ENCODE measurements at regions not wholly inside any gene's neighbourhood (a gene's known extent, or its start where the extent isn't known, plus 50 kb on each side); places are given as distances from the start of the nearest gene placed in this dataset.

DNA sequence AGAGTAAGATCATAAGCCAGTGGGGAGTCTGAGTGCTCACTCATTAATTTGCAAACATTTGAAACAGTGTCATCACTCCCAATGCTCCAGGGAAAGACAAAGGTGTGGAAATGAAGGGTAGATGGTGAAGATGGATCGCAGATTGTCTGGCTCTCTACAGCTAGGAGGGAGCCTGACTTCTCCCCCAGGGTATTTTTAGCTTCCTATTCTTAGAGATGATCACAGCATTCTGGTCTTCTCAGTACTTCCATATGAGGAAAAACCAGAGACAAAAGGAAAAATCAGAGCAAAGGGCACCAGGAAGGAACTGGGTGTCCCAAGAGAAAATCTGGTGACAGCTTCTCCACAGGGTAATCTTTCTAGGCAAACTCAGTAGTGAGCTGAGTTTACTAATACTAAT is 401.9 kb upstream of the GRIA1 start:
- Histone ChIP-seq H3K23me2 (ENCODE audit: low read depth, low read length) (no peaks in the 10 kb centered on the region), H2BK12ac (ENCODE audit: low read depth, low read length) (no peak overlapping the region), H2BK5ac (ENCODE audit: low read depth, low read length) (no peak overlapping the region), H4K91ac (replicated peaks; ENCODE audit: insufficient read length, low read length) (no peak overlapping the region), H3K4me3 (ENCODE audit: extremely low read depth in 1 of 4, insufficient read depth in 2 of 4, low read depth in 3 of 4, low read length in 4 of 4) (no peak overlapping the region), H4K8ac (ENCODE audit: extremely low read depth, insufficient read depth, low read length) (no peak overlapping the region), H3K23ac (ENCODE audit: insufficient read length) (no peak overlapping the region), H3K27me3 (replicated peaks in 1 of 4; ENCODE audit: control insufficient read depth in 3 of 4, extremely low read depth in 1 of 4, insufficient read depth in 3 of 4, low read length in 3 of 4) (no peaks in the 10 kb centered on the region), H4K5ac (ENCODE audit: insufficient read length, low read depth, low read length) (no peak overlapping the region), H2AFZ (ENCODE audit: low read length) (no peak overlapping the region), H2BK15ac (ENCODE audit: low read length) (no peak overlapping the region), H2BK120ac (replicated peaks; ENCODE audit: low read depth, low read length) (no peak overlapping the region), H3K36me3 (ENCODE audit: control insufficient read depth in 2 of 4, insufficient read depth in 4 of 4, low read length in 3 of 4) (no peaks in the 10 kb centered on the region), H3K14ac (ENCODE audit: insufficient read length) (no peak overlapping the region), H3K9me3 (ENCODE audit: insufficient read depth in 2 of 2, low read depth in 1 of 2, low read length in 1 of 2) (no peaks in the 10 kb centered on the region), H3K18ac (ENCODE audit: extremely low read depth, low read length) (no peak overlapping the region), H3K4me2 (ENCODE audit: insufficient read depth in 1 of 2, low read depth in 2 of 2, low read length in 2 of 2) (no peak overlapping the region), H4K20me1 (replicated peaks in 1 of 2; ENCODE audit: control insufficient read depth in 1 of 2, insufficient read depth in 2 of 2, low read length in 2 of 2) (no peaks in the 10 kb centered on the region), H3K4me1 (replicated peaks in 1 of 4; ENCODE audit: control insufficient read depth in 3 of 4, insufficient read depth in 4 of 4, low read length in 3 of 4) (no peaks in the 10 kb centered on the region), H3K56ac (replicated peaks; ENCODE audit: insufficient read length, low read depth, low read length) (no peak overlapping the region), H3K9ac (replicated peaks in 1 of 4; ENCODE audit: extremely low read depth in 1 of 4, low read depth in 3 of 4, low read length in 3 of 4) (no peak overlapping the region), H3K27ac (ENCODE audit: low read depth, low read length) (no peak overlapping the region), H2AK5ac (ENCODE audit: low read depth, low read length) (no peak overlapping the region), H3K79me1 (ENCODE audit: low read depth, low read length) (no peaks in the 10 kb centered on the region), H3K4ac (replicated peaks; ENCODE audit: insufficient read length, low read depth, low read length) (no peak overlapping the region), H3K79me2 (ENCODE audit: control insufficient read depth in 1 of 2, insufficient read depth in 2 of 2, low read length in 2 of 2) (no peaks in the 10 kb centered on the region), H2BK20ac (ENCODE audit: low read length) (no peak overlapping the region)
- TF ChIP-seq CREB1 (IDR thresholded peaks at IDR 0.05), result no peak
- no peak for TF ChIP-seq YY1 (IDR thresholded peaks at IDR 0.05; ENCODE audit: low read depth, low read length)
- TF ChIP-seq TEAD4 (IDR thresholded peaks at IDR 0.05; ENCODE audit: low read depth, low read length), result no peak
- TF ChIP-seq KDM1A (IDR thresholded peaks at IDR 0.05; ENCODE audit: borderline replicate concordance, low read length), result no peak
- no peak for TF ChIP-seq BACH1 (IDR thresholded peaks at IDR 0.05; ENCODE audit: low read length)
- TF ChIP-seq, protein P1, sequence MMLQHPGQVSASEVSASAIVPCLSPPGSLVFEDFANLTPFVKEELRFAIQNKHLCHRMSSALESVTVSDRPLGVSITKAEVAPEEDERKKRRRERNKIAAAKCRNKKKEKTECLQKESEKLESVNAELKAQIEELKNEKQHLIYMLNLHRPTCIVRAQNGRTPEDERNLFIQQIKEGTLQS (IDR thresholded peaks at IDR 0.05; ENCODE audit: insufficient read depth, low read depth, low read length), result no peak
- FAIRE-seq (no peak), DNase-seq (ENCODE audit: low read depth in 1 of 2, low spot score in 2 of 2) (no peak)
- WGBS, 2 experiments (ENCODE audit: extremely low coverage in 1 of 2, insufficient coverage in 1 of 2, insufficient read length in 1 of 2, insufficient replicate concordance in 2 of 2, low coverage in 1 of 2, low lambda C conversion rate in 2 of 2, missing lambda C conversion rate in 1 of 2), result 100% methylated on average over 1 of the region's 1 CpG; no CpG with 5 or more reads in 1 of the 2 experiments
- ChIA-PET CTCF (ENCODE audit: partially characterized antibody) (interaction anchor here (0.6 to 1.2 kb wide), 3 partner anchors 60 to 654 kb away, joined by 3 to 4 read pairs (median 3); no protein-coding TSS in a partner anchor), POLR2A (ENCODE audit: partially characterized antibody) (no interaction called here)
